Esophagus (tissue), 2 donors: ENCODE measurements at regions not wholly inside any gene's neighbourhood (a gene's known extent, or its start where the extent isn't known, plus 50 kb on each side); places are given as distances from the start of the nearest gene placed in this dataset.

Source experiments
- H3K27ac ChIP-seq, 2 donors: one replicate each; pipeline ENCODE4 v1.5.1; 2013; ENCODE audit warnings: low read depth in 2 of 2, mild to moderate bottlenecking in 2 of 2, inconsistent platforms in 1 of 2, low read length in 1 of 2, moderate library complexity in 1 of 2
- H3K27me3 ChIP-seq, 2 donors: one replicate each; pipeline ENCODE4 v1.6.1; 2013; ENCODE audit warnings: low read length in 2 of 2, control low read depth in 1 of 2, mild to moderate bottlenecking in 1 of 2; ENCODE audit not compliant: insufficient read depth in 2 of 2, control insufficient read depth in 1 of 2
- H3K36me3 ChIP-seq, 2 donors: one replicate each; pipeline ENCODE4 v1.6.1; 2013; ENCODE audit warnings: low read length in 1 of 2; ENCODE audit not compliant: control insufficient read depth in 2 of 2, insufficient read depth in 2 of 2
- H3K4me1 ChIP-seq, 2 donors: one replicate each; pipeline ENCODE4 v1.6.1; 2013; ENCODE audit warnings: low read length in 1 of 2; ENCODE audit not compliant: control insufficient read depth in 2 of 2, insufficient read depth in 2 of 2
- H3K4me3 ChIP-seq, 2 donors: one replicate each; pipeline ENCODE4 v1.5.1; 2013; ENCODE audit warnings: low read length in 2 of 2, mild to moderate bottlenecking in 2 of 2, low read depth in 1 of 2, moderate library complexity in 1 of 2
- H3K9me3 ChIP-seq, 2 donors: one replicate each; pipeline ENCODE4 v1.6.1; 2013; ENCODE audit warnings: mild to moderate bottlenecking in 2 of 2, low read depth in 1 of 2, low read length in 1 of 2, moderate library complexity in 1 of 2; ENCODE audit not compliant: control insufficient read depth in 2 of 2, insufficient read depth in 1 of 2
- WGBS, 2 donors: extraction: QIAGEN DNeasy Blood & Tissue Kit; methylation state at CpG; one replicate each; pipeline ENCODE4 v1.1.7; 2013; 5-methylcytosine and 5-hydroxymethylcytosine counted together
- donor health status: healthy with polysubstance abuse.
- donor health status: Bipolar disorder and iron deficiency.

DNA sequence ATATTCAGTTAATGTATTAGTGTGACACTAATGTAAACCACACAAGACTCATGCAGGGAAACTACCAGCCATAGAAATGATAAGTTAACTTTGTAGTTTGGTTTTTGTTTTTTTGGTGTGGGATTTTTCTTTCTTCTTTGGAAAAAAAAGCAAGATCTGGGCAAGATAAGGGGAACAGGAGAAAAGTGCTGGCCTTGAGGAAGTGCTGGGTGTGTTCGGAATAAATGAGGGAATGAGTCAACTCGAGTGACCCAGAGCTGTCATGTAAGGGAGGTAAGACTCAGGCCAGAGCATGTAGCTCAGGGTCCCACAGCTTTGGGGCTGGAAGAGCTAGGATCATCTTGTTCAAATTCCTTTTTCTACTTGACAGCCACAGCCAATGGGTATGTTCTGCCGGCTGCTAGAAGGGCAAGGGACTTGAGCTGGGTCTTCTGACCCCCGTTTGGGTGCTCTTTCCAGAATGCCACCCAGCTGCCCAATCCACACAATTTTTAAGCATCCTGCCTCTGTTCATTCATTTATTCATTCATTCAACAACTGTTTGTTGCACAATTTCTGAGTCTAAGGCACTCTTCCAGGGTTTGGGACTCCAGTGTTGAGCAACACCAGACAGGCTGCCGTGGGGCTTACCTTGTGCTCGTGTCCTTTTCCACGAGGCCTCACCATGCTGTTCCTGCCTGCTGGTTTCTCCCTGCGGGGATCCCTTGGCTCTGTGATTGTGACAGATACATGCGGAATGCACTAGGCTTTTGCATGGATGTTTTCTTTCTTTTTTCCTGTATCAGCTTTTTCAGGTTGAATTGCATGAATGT, 54.5 kb downstream of the CLDN34 start:
- Histone ChIP-seq H3K9me3 (no peaks in the 10 kb centered on the region), H3K27me3 (no peaks in the 10 kb centered on the region), H3K4me3 (no peak overlapping the region), H3K4me1 (no peaks in the 10 kb centered on the region), H3K27ac (no peak overlapping the region), H3K36me3 (no peaks in the 10 kb centered on the region)
- WGBS, 2 donors: 67 to 71% methylated on average over 9 of the region's 9 CpGs

DNA sequence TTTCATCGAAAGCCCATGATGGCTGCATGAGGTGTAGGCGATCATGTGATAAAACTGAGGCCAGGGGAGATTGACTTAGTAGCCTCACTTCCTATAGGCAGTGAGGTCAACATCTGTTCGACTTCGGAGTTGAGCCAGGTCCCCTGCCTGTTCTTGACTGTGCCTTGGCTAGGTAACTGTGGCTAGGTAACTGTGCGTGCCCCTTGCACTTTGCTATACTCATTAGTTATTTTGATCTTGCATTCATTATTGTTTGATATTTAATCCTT, 55.0 kb downstream of the CLDN34 start:
- WGBS, 2 donors: 84 to 99% methylated on average over 5 of the region's 5 CpGs
- H3K27me3 ChIP-seq: no peaks in the 10 kb centered on the region
- H3K4me1 ChIP-seq: no peaks in the 10 kb centered on the region
- no peak overlapping the region for H3K27ac ChIP-seq
- H3K4me3 ChIP-seq: no peak overlapping the region
- no peaks in the 10 kb centered on the region for H3K9me3 ChIP-seq
- no peaks in the 10 kb centered on the region for H3K36me3 ChIP-seq

DNA sequence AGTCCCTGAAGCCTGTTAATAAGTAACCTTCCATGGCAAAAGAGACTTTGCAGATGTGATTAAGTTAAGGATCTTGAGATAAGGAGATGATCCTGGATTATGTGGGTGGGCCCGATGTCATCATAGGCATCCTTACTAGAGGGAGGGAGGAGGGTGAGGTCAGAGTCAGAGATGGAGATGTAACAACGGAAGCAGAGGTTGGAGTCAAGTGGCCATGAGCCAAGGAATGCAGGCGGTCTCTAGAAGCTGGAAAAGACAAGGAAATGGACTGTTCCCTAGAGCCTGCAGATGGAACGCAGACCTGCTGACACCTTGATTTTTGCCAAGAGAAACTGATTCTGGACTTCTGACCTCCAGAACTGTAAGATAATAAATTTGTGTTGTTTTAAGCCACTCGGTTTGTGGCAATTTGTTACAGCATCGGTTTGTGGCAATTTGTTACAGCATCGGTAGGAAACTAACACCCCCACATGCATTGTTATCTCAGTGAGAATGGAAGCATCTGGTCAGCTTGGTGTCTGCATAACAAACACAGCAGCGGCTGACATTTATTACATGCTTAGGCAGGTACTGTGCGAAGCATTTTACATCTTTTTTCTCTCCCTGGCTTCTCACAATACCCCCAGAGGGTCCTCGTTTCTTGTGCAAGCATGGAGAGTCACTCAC, 55.6 kb downstream of the CLDN34 start:
- no peaks in the 10 kb centered on the region for H3K36me3 ChIP-seq
- H3K4me3 ChIP-seq: no peak overlapping the region
- no peaks in the 10 kb centered on the region for H3K4me1 ChIP-seq
- H3K27me3 ChIP-seq: no peaks in the 10 kb centered on the region
- H3K9me3 ChIP-seq: no peaks in the 10 kb centered on the region
- WGBS, 2 donors: 62 to 67% methylated on average over 10 of the region's 10 CpGs
- H3K27ac ChIP-seq: no peak overlapping the region

DNA sequence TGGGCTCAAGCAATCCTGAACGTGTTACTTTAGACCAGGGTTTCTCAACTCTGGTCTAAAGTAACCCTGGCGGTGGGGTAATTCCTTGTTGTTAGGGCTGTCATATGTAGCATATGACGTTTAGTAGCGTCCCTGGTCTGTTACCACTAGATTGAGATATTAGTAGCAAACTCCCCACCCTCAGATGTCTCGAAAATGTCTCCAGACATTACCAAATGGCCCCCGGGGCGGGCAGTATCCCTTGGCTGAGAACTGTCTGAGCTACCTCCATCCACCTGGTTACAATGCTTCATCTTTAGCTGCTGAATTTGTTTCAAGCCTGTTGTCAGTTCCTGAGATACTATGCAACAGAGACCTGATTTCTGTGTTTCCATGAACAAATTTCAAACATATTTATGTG, 56.7 kb downstream of the CLDN34 start:
- Histone ChIP-seq H3K4me1 (no peaks in the 10 kb centered on the region), H3K27ac (no peak overlapping the region), H3K36me3 (no peaks in the 10 kb centered on the region), H3K27me3 (no peaks in the 10 kb centered on the region), H3K4me3 (no peak overlapping the region), H3K9me3 (no peaks in the 10 kb centered on the region)
- 79 to 89% methylated on average over 7 of the region's 7 CpGs for WGBS, 2 donors

DNA sequence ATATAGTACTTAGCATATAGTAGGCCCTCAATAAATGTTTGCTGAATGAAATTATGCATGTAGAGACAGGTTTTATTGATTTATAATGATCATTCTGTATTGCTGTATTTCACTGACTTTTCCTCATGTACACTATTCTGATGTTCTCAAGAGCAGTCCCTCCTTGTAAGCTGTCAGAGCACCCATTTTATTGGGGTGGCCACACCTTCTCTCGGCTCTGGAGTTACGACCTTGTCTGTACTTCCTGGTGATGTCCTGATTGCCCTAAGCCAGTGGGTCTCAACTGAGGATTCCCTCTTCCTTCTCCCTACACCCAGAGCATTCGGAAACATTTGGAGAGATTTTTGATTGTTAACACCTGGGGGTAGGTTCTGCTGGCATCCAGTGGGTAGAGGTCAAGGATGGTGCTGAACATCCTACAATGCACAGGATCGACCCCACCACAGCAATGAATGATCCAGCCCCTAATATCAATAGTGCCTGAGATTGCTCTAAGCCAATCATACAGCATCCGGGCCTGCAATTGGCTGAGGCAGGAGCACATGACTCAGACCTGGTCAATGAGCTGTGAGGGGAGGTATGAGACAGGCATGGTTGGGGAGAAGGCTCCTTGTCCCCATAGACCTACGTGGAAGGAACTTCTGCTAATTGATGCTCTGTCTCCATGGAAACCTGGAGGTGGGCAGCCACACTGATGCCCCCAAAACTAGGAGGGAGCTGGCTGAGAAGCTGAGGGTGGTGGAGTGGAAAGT, 58.8 kb downstream of the CLDN34 start:
- 87 to 95% methylated on average over 6 of the region's 6 CpGs for WGBS, 2 donors
- Histone ChIP-seq H3K27ac (no peak overlapping the region), H3K9me3 (no peaks in the 10 kb centered on the region), H3K4me3 (no peak overlapping the region), H3K4me1 (no peaks in the 10 kb centered on the region), H3K36me3 (no peaks in the 10 kb centered on the region), H3K27me3 (no peaks in the 10 kb centered on the region)

DNA sequence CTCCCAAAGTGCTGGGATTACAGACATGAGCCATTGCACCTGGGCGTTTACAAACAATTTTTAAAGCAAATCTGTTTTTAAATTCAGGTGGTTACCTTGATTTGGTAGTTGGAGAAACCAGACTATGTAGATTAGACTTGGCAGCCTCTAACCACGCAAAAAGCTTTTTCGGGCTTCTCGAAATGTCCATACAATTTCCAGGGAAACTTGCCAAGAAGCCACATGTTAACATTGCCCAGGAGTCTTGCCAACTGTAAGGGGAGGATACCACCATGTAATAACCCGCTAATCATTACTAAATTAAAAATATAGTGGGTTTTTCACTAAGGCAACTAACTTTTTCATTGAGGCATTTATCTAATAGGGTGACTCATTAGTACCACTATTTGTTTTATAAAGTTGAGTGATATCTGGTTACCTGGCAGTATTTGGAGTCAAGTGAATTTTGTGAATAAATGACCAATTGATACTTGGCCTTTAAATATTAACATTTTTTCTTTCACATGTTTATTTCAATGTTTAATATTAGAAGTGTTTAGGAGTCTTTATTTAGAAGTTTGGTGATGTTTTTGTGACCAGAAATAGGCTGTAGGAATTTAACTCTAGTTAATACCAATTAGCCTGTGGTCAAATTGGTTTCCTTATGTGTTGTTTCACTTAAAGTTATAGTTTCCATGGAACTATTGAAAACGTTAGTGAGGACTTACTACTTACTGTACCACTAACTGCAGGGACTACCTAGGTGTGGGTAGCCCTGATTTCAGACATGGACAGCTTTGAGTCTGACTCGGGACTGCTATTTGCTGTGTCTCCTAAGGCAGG, 61.3 kb downstream of the CLDN34 start:
- Histone ChIP-seq H3K27me3 (no peaks in the 10 kb centered on the region), H3K9me3 (no peaks in the 10 kb centered on the region), H3K4me1 (peaks cover 3 to 5% of the 10 kb centered on the region in 2 donors), H3K27ac (no peak overlapping the region), H3K4me3 (no peak overlapping the region), H3K36me3 (no peaks in the 10 kb centered on the region)
- WGBS, 2 donors: 44 to 50% methylated on average over 7 of the region's 7 CpGs

DNA sequence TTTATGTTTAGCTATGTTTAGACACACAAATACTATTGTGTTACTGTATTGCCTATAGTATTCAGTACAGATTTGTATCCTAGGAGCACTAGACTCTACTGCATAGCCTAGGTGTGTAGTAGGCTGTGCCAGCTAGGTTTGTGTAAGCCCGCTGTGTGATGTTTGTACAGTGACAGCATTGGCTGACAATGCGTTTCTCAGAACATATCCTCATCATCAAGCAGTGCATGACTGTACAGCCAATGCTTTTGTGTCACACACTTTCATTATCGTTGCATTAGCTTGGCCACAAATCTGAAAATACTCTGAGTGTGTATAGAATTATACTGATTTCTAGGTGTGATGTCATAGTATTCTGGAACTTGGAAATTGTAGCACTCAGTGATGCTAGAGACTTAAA, 63.4 kb downstream of the CLDN34 start:
- H3K27me3 ChIP-seq: no peaks in the 10 kb centered on the region
- no peaks in the 10 kb centered on the region for H3K36me3 ChIP-seq
- H3K4me3 ChIP-seq: no peak overlapping the region
- no peaks in the 10 kb centered on the region for H3K9me3 ChIP-seq
- H3K27ac ChIP-seq: no peak overlapping the region
- 38 to 72% methylated on average over 3 of the region's 3 CpGs for WGBS, 2 donors
- H3K4me1 ChIP-seq: peaks cover 3 to 5% of the 10 kb centered on the region in 2 donors

DNA sequence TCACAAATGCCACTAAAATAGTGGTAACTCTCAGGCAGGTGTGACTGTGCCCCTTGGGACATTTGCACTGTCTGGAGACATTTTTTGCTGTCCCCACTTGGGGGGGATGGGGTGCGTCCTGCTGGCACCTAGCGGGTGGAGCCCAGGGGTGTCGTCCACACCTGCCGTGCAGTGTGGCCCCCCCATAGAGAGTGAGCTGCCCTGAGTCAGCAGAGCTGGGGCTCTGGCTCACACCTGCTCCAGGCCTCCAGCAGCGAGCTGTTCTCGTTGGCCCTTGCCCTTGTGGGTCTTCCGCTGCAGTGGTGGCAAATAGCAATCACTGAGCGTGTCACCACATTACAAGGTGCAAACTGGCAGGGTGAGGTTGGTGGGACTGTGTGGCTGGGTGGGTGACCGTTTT, 64.6 kb downstream of the CLDN34 start:
- 86 to 89% methylated on average over 9 of the region's 9 CpGs for WGBS, 2 donors
- H3K4me3 ChIP-seq: no peak overlapping the region
- H3K27ac ChIP-seq: no peak overlapping the region
- H3K9me3 ChIP-seq: no peaks in the 10 kb centered on the region
- H3K4me1 ChIP-seq: peaks cover 3 to 5% of the 10 kb centered on the region in 2 donors
- no peaks in the 10 kb centered on the region for H3K27me3 ChIP-seq
- H3K36me3 ChIP-seq: no peaks in the 10 kb centered on the region

DNA sequence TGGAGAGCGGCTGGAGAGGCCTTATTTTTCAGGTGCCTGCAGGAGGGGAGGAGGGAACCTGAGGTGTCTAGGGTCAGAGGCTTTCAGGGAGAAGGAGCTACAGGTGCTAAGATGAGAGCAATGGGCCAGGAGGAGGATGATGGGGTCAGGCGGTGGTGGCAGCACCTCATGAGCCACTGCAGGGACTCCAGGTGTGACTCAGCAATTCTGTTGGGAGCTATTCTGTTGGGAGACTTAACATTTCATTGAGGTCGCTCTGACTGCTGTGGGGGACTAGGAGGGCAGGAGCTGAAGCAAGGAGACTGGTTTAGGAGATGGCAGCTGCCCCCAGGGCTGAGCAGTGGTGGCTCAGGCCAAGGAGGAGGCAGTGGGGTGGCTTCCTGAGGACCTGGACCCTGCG, 65.0 kb downstream of the CLDN34 start:
- 77 to 93% methylated on average over 4 of the region's 4 CpGs for WGBS, 2 donors
- H3K27me3 ChIP-seq: no peaks in the 10 kb centered on the region
- no peaks in the 10 kb centered on the region for H3K36me3 ChIP-seq
- H3K4me3 ChIP-seq: no peak overlapping the region
- no peaks in the 10 kb centered on the region for H3K9me3 ChIP-seq
- peaks cover 3 to 5% of the 10 kb centered on the region in 2 donors for H3K4me1 ChIP-seq
- H3K27ac ChIP-seq: no peak overlapping the region
